Adrenal gland (tissue), 9 donors: ENCODE measurements at regions not wholly inside any gene's neighbourhood (a gene's known extent, or its start where the extent isn't known, plus 50 kb on each side); places are given as distances from the start of the nearest gene placed in this dataset.
"Not testable (repeated sequence)": the region's sequence is repeated elsewhere in the genome, so short reads cannot be mapped to it uniquely, and the experiment has no call there.

Experiments
- DNase-seq, 7 donors: peaks; one replicate each; pipeline ENCODE4 v3.0.0-alpha.2; 2019 to 2020
- H3K27ac ChIP-seq, 5 donors: fragments of 200-600 bp; sonication (generic) in 4 of 5; 1 replicate in 3 of 5; 2 replicates in 2 of 5; pipeline versions ENCODE4 v1.5.1 to v1.8.0; 2016 to 2020; ENCODE audit warnings: mild to moderate bottlenecking in 1 of 5
- H3K27me3 ChIP-seq: fragments of 200-600 bp; 2 replicates; pipeline ENCODE4 v1.8.0; 2021
- H3K36me3 ChIP-seq, 2 donors: fragments of 200-600 bp; replicated peaks in 1 of 2; 1 replicate in 1 of 2; 2 replicates in 1 of 2; pipeline versions ENCODE4 v1.5.1 to v1.8.0; 2018 to 2022
- H3K4me1 ChIP-seq, 2 donors: fragments of 200-600 bp; replicated peaks in 1 of 2; 1 replicate in 1 of 2; 2 replicates in 1 of 2; pipeline versions ENCODE4 v1.5.1 to v1.8.0; 2018 to 2021
- H3K4me3 ChIP-seq, 4 donors: fragments of 200-600 bp; sonication (generic) in 3 of 4; one replicate each; pipeline ENCODE4 v1.5.1; 2016 to 2018
- H3K9me3 ChIP-seq, 3 donors: fragments of 200-600 bp; sonication (generic) in 1 of 3; replicated peaks in 1 of 3; 1 replicate in 2 of 3; 2 replicates in 1 of 3; pipeline versions ENCODE4 v1.5.1 to v1.8.0; 2016 to 2021
- CTCF ChIP-seq, 6 experiments: fragments of 450-650 bp in 4 of 6; fragments of 200-600 bp in 2 of 6; sonication (generic) in 1 of 6; IDR thresholded peaks; 1 replicate in 5 of 6; 2 replicates in 1 of 6; pipeline versions ENCODE4 v1.5.1 to v1.8.0; 2016 to 2021; ENCODE audit warnings: antibody characterized with exemption in 6 of 6, mild to moderate bottlenecking in 2 of 6, moderate library complexity in 1 of 6
- POLR2A ChIP-seq, 2 donors: fragments of 450-650 bp; IDR thresholded peaks; one replicate each; pipeline ENCODE4 v1.6.1; 2017; ENCODE audit warnings: antibody characterized with exemption in 2 of 2, mild to moderate bottlenecking in 2 of 2, moderate library complexity in 1 of 2
- WGBS, 4 donors: extraction: QIAGEN DNeasy Blood & Tissue Kit in 2 of 4; methylation state at CpG; one replicate each; pipeline versions ENCODE4 v1.1.5 to v1.1.7; 2013 to 2017; 5-methylcytosine and 5-hydroxymethylcytosine counted together
- intact Hi-C, 2 donors: fragments of 100-400 bp; cut with DNase I; formaldehyde crosslinking; loops; one replicate each; pipeline versions ENCODE4 v1.14.1 to v1.15.0; 2022 to 2023
- donor health status: healthy with polysubstance abuse.
- donor health status: Bipolar disorder and iron deficiency.
- donor health status: DM: yes; HTN: yes; CAD: no.
- donor health status: DM: no; HTN: no; CAD: no.
- donor health status: DM: no; HTN: no; CAD: no.

GRCh38 chr6:168935628-168936010 lies 318.0 kb downstream of the THBS2 start:
- Histone ChIP-seq H3K9me3 (no peaks in the 10 kb centered on the region), H3K27me3 (no peaks in the 10 kb centered on the region), H3K4me1 (no peaks in the 10 kb centered on the region), H3K36me3 (no peaks in the 10 kb centered on the region), H3K4me3 (no peak overlapping the region), H3K27ac (no peak overlapping the region)
- intact Hi-C loops, result no loop called here
- 67 to 86% (median 82%) methylated on average over 10 of the region's 10 CpGs for WGBS, 4 donors
- TF ChIP-seq POLR2A (IDR thresholded peaks at IDR 0.05), result no peak
- no peak for TF ChIP-seq CTCF (IDR thresholded peaks at IDR 0.05)
- DNase-seq, result no peak

- no peak overlapping the region for H3K27ac ChIP-seq
- H3K27me3 ChIP-seq, result no peaks in the 10 kb centered on the region
- 66 to 74% (median 70%) methylated on average over 24 to 25 of the region's 25 CpGs for WGBS, 4 donors
- no peaks in the 10 kb centered on the region for H3K4me1 ChIP-seq
- no peak for DNase-seq
- intact Hi-C loops, result no loop called here
- no peak overlapping the region for H3K4me3 ChIP-seq
- TF ChIP-seq POLR2A (IDR thresholded peaks at IDR 0.05) (no peak), CTCF (IDR thresholded peaks at IDR 0.05) (no peak)
- H3K36me3 ChIP-seq, result no peaks in the 10 kb centered on the region
- H3K9me3 ChIP-seq, result no peaks in the 10 kb centered on the region
Measured at GRCh38 chr6:168934660-168935627, 318.7 kb downstream of the THBS2 start.

DNA sequence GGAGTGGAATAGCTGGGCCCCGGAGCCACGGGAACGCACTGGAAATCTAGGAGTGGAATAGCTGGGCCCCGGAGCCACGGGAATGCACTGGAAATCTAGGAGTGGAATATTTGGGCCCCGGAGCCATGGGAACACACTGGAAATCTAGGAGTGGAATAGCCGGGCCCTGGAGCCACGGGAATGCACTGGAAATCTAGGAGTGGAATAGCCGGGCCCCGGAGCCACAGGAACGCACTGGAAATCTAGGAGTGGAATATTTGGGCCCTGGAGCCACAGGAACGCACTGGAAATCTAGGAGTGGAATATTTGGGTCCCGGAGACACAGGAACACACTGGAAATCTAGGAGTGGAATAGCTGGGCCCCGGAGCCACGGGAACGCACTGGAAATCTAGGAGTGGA lies 321.5 kb downstream of the THBS2 start:
- 74 to 88% (median 81%) methylated on average over 12 to 16 of the region's 16 CpGs for WGBS, 4 donors
- H3K27me3 ChIP-seq, H3K4me1 ChIP-seq, H3K27ac ChIP-seq, intact Hi-C loops, DNase-seq, H3K4me3 ChIP-seq, H3K9me3 ChIP-seq, H3K36me3 ChIP-seq: not testable (repeated sequence)

GRCh38 chr6:168931072-168931471 lies 322.6 kb downstream of the THBS2 start:
- H3K4me1 ChIP-seq, H3K9me3 ChIP-seq, H3K4me3 ChIP-seq, H3K36me3 ChIP-seq, H3K27ac ChIP-seq, H3K27me3 ChIP-seq, DNase-seq, intact Hi-C loops: not testable (repeated sequence)
- WGBS, 4 donors, result 73 to 75% (median 73%) methylated on average over 11 to 17 of the region's 17 CpGs

GRCh38 chr6:168929871-168930450 lies 323.7 kb downstream of the THBS2 start:
- Histone ChIP-seq H3K27me3 (no peaks in the 10 kb centered on the region), H3K27ac (no peak overlapping the region), H3K4me1 (no peaks in the 10 kb centered on the region), H3K36me3 (no peaks in the 10 kb centered on the region), H3K4me3 (no peak overlapping the region), H3K9me3 (no peaks in the 10 kb centered on the region)
- TF ChIP-seq CTCF (IDR thresholded peaks at IDR 0.05) (no peak), POLR2A (IDR thresholded peaks at IDR 0.05) (no peak)
- DNase-seq, result no peak
- WGBS, 4 donors, result 80 to 90% (median 83%) methylated on average over 11 of the region's 11 CpGs
- intact Hi-C loops, result no loop called here
